ENCODE measurements at regions not wholly inside any gene's neighbourhood (a gene's known extent, or its start where the extent isn't known, plus 50 kb on each side); places are given as distances from the start of the nearest gene placed in this dataset.
"Not testable (repeated sequence)": the region's sequence is repeated elsewhere in the genome, so short reads cannot be mapped to it uniquely, and the experiment has no call there.

GRCh38 chr11:11202885-11203284, 150.2 kb downstream of the CSNK2A3 start:
- ChIA-PET CTCF (no interaction called here), POLR2A (no interaction called here)
- Histone ChIP-seq H3K27me3 (replicated peaks in 2 of 5; ENCODE audit: control insufficient read depth in 4 of 5, insufficient read depth in 5 of 5, low read length in 4 of 5) (peaks cover 0 to 14% (median 0%) of the 10 kb centered on the region in 5 experiments), H3K4me3 (ENCODE audit: control insufficient read depth in 1 of 7, extremely low read depth in 1 of 7, insufficient read depth in 4 of 7, low read depth in 2 of 7, low read length in 6 of 7) (no peak overlapping the region), H3K27ac (ENCODE audit: insufficient read depth in 1 of 2, low read depth in 1 of 2, low read length in 2 of 2, poor library complexity in 1 of 2, severe bottlenecking in 2 of 2) (no peak overlapping the region), H3K9me3 (ENCODE audit: control extremely low read depth in 1 of 5, control insufficient read depth in 4 of 5, insufficient read depth in 2 of 5, low read depth in 1 of 5, low read length in 4 of 5) (peaks cover 0 to 13% (median 4%) of the 10 kb centered on the region in 5 experiments), H3K36me3 (ENCODE audit: control insufficient read depth in 4 of 4, insufficient read depth in 4 of 4, low read length in 3 of 4) (no peaks in the 10 kb centered on the region), H3K4me1 (ENCODE audit: control extremely low read depth in 1 of 4, control insufficient read depth in 4 of 4, insufficient read depth in 4 of 4, low read length in 3 of 4) (no peaks in the 10 kb centered on the region)
- no peak for DNase-seq
- no CpG with 5 or more reads among the region's 2 CpGs for WGBS (ENCODE audit: insufficient coverage)

- H3K36me3 ChIP-seq (ENCODE audit: control insufficient read depth in 4 of 4, insufficient read depth in 4 of 4, low read length in 3 of 4); H3K4me1 ChIP-seq (ENCODE audit: control extremely low read depth in 1 of 4, control insufficient read depth in 4 of 4, insufficient read depth in 4 of 4, low read length in 3 of 4); H3K4me3 ChIP-seq (ENCODE audit: control insufficient read depth in 1 of 7, extremely low read depth in 1 of 7, insufficient read depth in 4 of 7, low read depth in 2 of 7, low read length in 6 of 7); H3K27ac ChIP-seq (ENCODE audit: insufficient read depth in 1 of 2, low read depth in 1 of 2, low read length in 2 of 2, poor library complexity in 1 of 2, severe bottlenecking in 2 of 2); POLR2A ChIA-PET; DNase-seq; CTCF ChIA-PET: not testable (repeated sequence)
- peaks cover 0 to 10% (median 0%) of the 10 kb centered on the region in 5 experiments for H3K27me3 ChIP-seq (replicated peaks in 2 of 5; ENCODE audit: control insufficient read depth in 4 of 5, insufficient read depth in 5 of 5, low read length in 4 of 5)
- WGBS (ENCODE audit: insufficient coverage) = no CpG with 5 or more reads among the region's 4 CpGs
- H3K9me3 ChIP-seq (ENCODE audit: control extremely low read depth in 1 of 5, control insufficient read depth in 4 of 5, insufficient read depth in 2 of 5, low read depth in 1 of 5, low read length in 4 of 5) = peaks cover 0 to 13% (median 4%) of the 10 kb centered on the region in 5 experiments
These were observed 151.7 kb downstream of the CSNK2A3 start for GRCh38 chr11:11201302-11201701.

- H3K36me3 ChIP-seq (ENCODE audit: control insufficient read depth in 4 of 4, insufficient read depth in 4 of 4, low read length in 3 of 4) = no peaks in the 10 kb centered on the region
- POLR2A ChIA-PET = no interaction called here
- peaks cover 2 to 16% (median 3%) of the 10 kb centered on the region in 5 experiments for H3K9me3 ChIP-seq (ENCODE audit: control extremely low read depth in 1 of 5, control insufficient read depth in 4 of 5, insufficient read depth in 2 of 5, low read depth in 1 of 5, low read length in 4 of 5)
- H3K4me3 ChIP-seq (ENCODE audit: control insufficient read depth in 1 of 7, extremely low read depth in 1 of 7, insufficient read depth in 4 of 7, low read depth in 2 of 7, low read length in 6 of 7) = no peak overlapping the region
- no peak for DNase-seq
- no peak overlapping the region for H3K27ac ChIP-seq (ENCODE audit: insufficient read depth in 1 of 2, low read depth in 1 of 2, low read length in 2 of 2, poor library complexity in 1 of 2, severe bottlenecking in 2 of 2)
- H3K4me1 ChIP-seq (ENCODE audit: control extremely low read depth in 1 of 4, control insufficient read depth in 4 of 4, insufficient read depth in 4 of 4, low read length in 3 of 4) = no peaks in the 10 kb centered on the region
- WGBS (ENCODE audit: insufficient coverage) = 100% methylated on average over 1 of the region's 3 CpGs
- CTCF ChIA-PET = no interaction called here
- H3K27me3 ChIP-seq (replicated peaks in 2 of 5; ENCODE audit: control insufficient read depth in 4 of 5, insufficient read depth in 5 of 5, low read length in 4 of 5) = peaks cover 0 to 3% (median 0%) of the 10 kb centered on the region in 5 experiments
These were observed 160.5 kb downstream of the CSNK2A3 start for GRCh38 chr11:11192541-11192940.

GRCh38 chr11:11189506-11189905, 163.5 kb downstream of the CSNK2A3 start:
- peaks cover 2 to 16% (median 3%) of the 10 kb centered on the region in 5 experiments for H3K9me3 ChIP-seq (ENCODE audit: control extremely low read depth in 1 of 5, control insufficient read depth in 4 of 5, insufficient read depth in 2 of 5, low read depth in 1 of 5, low read length in 4 of 5)
- H3K27ac ChIP-seq (ENCODE audit: insufficient read depth in 1 of 2, low read depth in 1 of 2, low read length in 2 of 2, poor library complexity in 1 of 2, severe bottlenecking in 2 of 2) = no peak overlapping the region
- ChIA-PET CTCF (no interaction called here), POLR2A (no interaction called here)
- 56% methylated on average over 1 of the region's 3 CpGs for WGBS (ENCODE audit: insufficient coverage)
- H3K36me3 ChIP-seq (ENCODE audit: control insufficient read depth in 4 of 4, insufficient read depth in 4 of 4, low read length in 3 of 4) = no peaks in the 10 kb centered on the region
- no peak for DNase-seq
- H3K4me3 ChIP-seq (ENCODE audit: control insufficient read depth in 1 of 7, extremely low read depth in 1 of 7, insufficient read depth in 4 of 7, low read depth in 2 of 7, low read length in 6 of 7) = no peak overlapping the region
- H3K27me3 ChIP-seq (replicated peaks in 2 of 5; ENCODE audit: control insufficient read depth in 4 of 5, insufficient read depth in 5 of 5, low read length in 4 of 5) = peaks cover 0 to 3% (median 0%) of the 10 kb centered on the region in 5 experiments
- no peaks in the 10 kb centered on the region for H3K4me1 ChIP-seq (ENCODE audit: control extremely low read depth in 1 of 4, control insufficient read depth in 4 of 4, insufficient read depth in 4 of 4, low read length in 3 of 4)

- no peak for DNase-seq
- H3K9me3 ChIP-seq (ENCODE audit: control extremely low read depth in 1 of 5, control insufficient read depth in 4 of 5, insufficient read depth in 2 of 5, low read depth in 1 of 5, low read length in 4 of 5) = peaks cover 2 to 8% (median 3%) of the 10 kb centered on the region in 5 experiments
- H3K27me3 ChIP-seq (replicated peaks in 2 of 5; ENCODE audit: control insufficient read depth in 4 of 5, insufficient read depth in 5 of 5, low read length in 4 of 5) = peaks cover 0 to 6% (median 0%) of the 10 kb centered on the region in 5 experiments
- no peak overlapping the region for H3K4me3 ChIP-seq (ENCODE audit: control insufficient read depth in 1 of 7, extremely low read depth in 1 of 7, insufficient read depth in 4 of 7, low read depth in 2 of 7, low read length in 6 of 7)
- no peak overlapping the region for H3K27ac ChIP-seq (ENCODE audit: insufficient read depth in 1 of 2, low read depth in 1 of 2, low read length in 2 of 2, poor library complexity in 1 of 2, severe bottlenecking in 2 of 2)
- no peaks in the 10 kb centered on the region for H3K4me1 ChIP-seq (ENCODE audit: control extremely low read depth in 1 of 4, control insufficient read depth in 4 of 4, insufficient read depth in 4 of 4, low read length in 3 of 4)
- WGBS (ENCODE audit: insufficient coverage) = 83% methylated on average over 3 of the region's 5 CpGs
- ChIA-PET POLR2A (no interaction called here), CTCF (no interaction called here)
- no peaks in the 10 kb centered on the region for H3K36me3 ChIP-seq (ENCODE audit: control insufficient read depth in 4 of 4, insufficient read depth in 4 of 4, low read length in 3 of 4)
These were observed 166.8 kb downstream of the CSNK2A3 start for GRCh38 chr11:11186249-11186648.

- 78% methylated on average over 12 of the region's 14 CpGs for WGBS (ENCODE audit: insufficient coverage)
- POLR2A ChIA-PET = no interaction called here
These were observed 170.8 kb downstream of the CSNK2A3 start for GRCh38 chr11:11182261-11182660.

GRCh38 chr11:11178671-11179638, 174.1 kb downstream of the CSNK2A3 start:
- peaks cover 0 to 4% (median 0%) of the 10 kb centered on the region in 5 experiments for H3K27me3 ChIP-seq (replicated peaks in 2 of 5; ENCODE audit: control insufficient read depth in 4 of 5, insufficient read depth in 5 of 5, low read length in 4 of 5)
- ChIA-PET CTCF (no interaction called here), POLR2A (interaction anchor here (0.5 kb wide), 1 partner anchor 31 kb away, joined by 3 read pairs; no protein-coding TSS in a partner anchor)
- WGBS (ENCODE audit: insufficient coverage) = 100% methylated on average over 1 of the region's 3 CpGs
- no peaks in the 10 kb centered on the region for H3K36me3 ChIP-seq (ENCODE audit: control insufficient read depth in 4 of 4, insufficient read depth in 4 of 4, low read length in 3 of 4)
- no peaks in the 10 kb centered on the region for H3K4me1 ChIP-seq (ENCODE audit: control extremely low read depth in 1 of 4, control insufficient read depth in 4 of 4, insufficient read depth in 4 of 4, low read length in 3 of 4)
- no peak overlapping the region for H3K27ac ChIP-seq (ENCODE audit: insufficient read depth in 1 of 2, low read depth in 1 of 2, low read length in 2 of 2, poor library complexity in 1 of 2, severe bottlenecking in 2 of 2)
- no peaks in the 10 kb centered on the region for H3K9me3 ChIP-seq (ENCODE audit: control extremely low read depth in 1 of 5, control insufficient read depth in 4 of 5, insufficient read depth in 2 of 5, low read depth in 1 of 5, low read length in 4 of 5)
- DNase-seq = no peak
- no peak overlapping the region for H3K4me3 ChIP-seq (ENCODE audit: control insufficient read depth in 1 of 7, extremely low read depth in 1 of 7, insufficient read depth in 4 of 7, low read depth in 2 of 7, low read length in 6 of 7)

More at GRCh38 chr11:11182261-11182660, 170.8 kb downstream of the CSNK2A3 start:
- no peak for DNase-seq
- Histone ChIP-seq H3K4me3 (ENCODE audit: control insufficient read depth in 1 of 7, extremely low read depth in 1 of 7, insufficient read depth in 4 of 7, low read depth in 2 of 7, low read length in 6 of 7) (no peak overlapping the region), H3K27ac (ENCODE audit: insufficient read depth in 1 of 2, low read depth in 1 of 2, low read length in 2 of 2, poor library complexity in 1 of 2, severe bottlenecking in 2 of 2) (no peak overlapping the region), H3K27me3 (replicated peaks in 2 of 5; ENCODE audit: control insufficient read depth in 4 of 5, insufficient read depth in 5 of 5, low read length in 4 of 5) (peaks cover 0 to 4% (median 0%) of the 10 kb centered on the region in 5 experiments), H3K4me1 (ENCODE audit: control extremely low read depth in 1 of 4, control insufficient read depth in 4 of 4, insufficient read depth in 4 of 4, low read length in 3 of 4) (no peaks in the 10 kb centered on the region), H3K36me3 (ENCODE audit: control insufficient read depth in 4 of 4, insufficient read depth in 4 of 4, low read length in 3 of 4) (no peaks in the 10 kb centered on the region), H3K9me3 (ENCODE audit: control extremely low read depth in 1 of 5, control insufficient read depth in 4 of 5, insufficient read depth in 2 of 5, low read depth in 1 of 5, low read length in 4 of 5) (no peaks in the 10 kb centered on the region)
- CTCF ChIA-PET = no interaction called here

Data from common myeloid progenitor, CD34-positive (primary cell).